ENCODE measurements at regions not wholly inside any gene's neighbourhood (a gene's known extent, or its start where the extent isn't known, plus 50 kb on each side); places are given as distances from the start of the nearest gene placed in this dataset.

DNA sequence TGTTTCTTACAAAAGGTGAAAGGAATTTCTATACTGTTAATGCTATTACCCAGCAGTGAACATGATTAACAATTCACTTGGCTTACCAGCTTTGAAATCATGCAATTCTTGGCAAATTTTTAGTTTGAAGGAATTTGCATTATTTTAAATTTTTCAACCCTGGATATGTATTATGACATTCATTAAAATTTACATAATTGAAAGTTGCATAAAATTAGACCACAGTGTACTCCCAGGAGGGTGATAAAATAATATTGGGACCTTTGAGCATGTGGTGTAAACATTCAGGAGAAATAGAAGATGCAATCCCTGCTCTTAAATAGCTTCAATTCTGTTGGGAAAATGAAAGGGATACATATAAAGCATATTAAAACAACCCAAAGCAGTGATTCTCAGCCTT is 412.2 kb upstream of the SGCD start:
- Histone ChIP-seq H3K27me3 (ENCODE audit: control insufficient read depth in 2 of 2, insufficient read depth in 2 of 2, low read length in 2 of 2) (no peaks in the 10 kb centered on the region), H3K4me2 (ENCODE audit: insufficient read depth, low read length) (no peak overlapping the region), H3K9me3 (replicated peaks; ENCODE audit: control insufficient read depth, insufficient read depth, low read depth, low read length) (no peaks in the 10 kb centered on the region; the same call in 1 of the 2 replicates), H4K20me1 (replicated peaks; ENCODE audit: control insufficient read depth, insufficient read depth, low read length) (no peaks in the 10 kb centered on the region), H3K9ac (ENCODE audit: insufficient read depth in 1 of 2, low read depth in 2 of 2, low read length in 2 of 2) (no peak overlapping the region), H3K79me2 (ENCODE audit: control insufficient read depth, insufficient read depth, low read length) (no peaks in the 10 kb centered on the region), H3K4me3 (no peak overlapping the region), H3K36me3 (ENCODE audit: control insufficient read depth, insufficient read depth, low read length) (no peaks in the 10 kb centered on the region), H3K4me1 (replicated peaks in 1 of 2; ENCODE audit: control insufficient read depth in 2 of 2, insufficient read depth in 2 of 2, low read length in 2 of 2) (no peaks in the 10 kb centered on the region), H3K27ac (ENCODE audit: extremely low read depth, low read depth, low read length) (no peak overlapping the region), H3K9me1 (ENCODE audit: control insufficient read depth, insufficient read depth, low read length) (no peaks in the 10 kb centered on the region), H2AFZ (ENCODE audit: low read depth, low read length) (no peak overlapping the region)
- ATAC-seq = no peak
- no peak for TF ChIP-seq BRD4 (IDR thresholded peaks at IDR 0.05)
- TF ChIP-seq MEF2D (tag; conservative IDR thresholded peaks at IDR 0.05; ENCODE audit: low read depth) = no peak
- TF ChIP-seq ZC3H8 (IDR thresholded peaks at IDR 0.05) = no peak
- TF ChIP-seq EHMT2 (IDR thresholded peaks at IDR 0.05) = no peak
- no peak for TF ChIP-seq ZNF586 (CRISPR knock-in tag; conservative IDR thresholded peaks at IDR 0.05)
- no peak for TF ChIP-seq NR3C1 (CRISPR knock-in tag; IDR thresholded peaks at IDR 0.05)
- TF ChIP-seq E2F3 (CRISPR knock-in tag; IDR thresholded peaks at IDR 0.05) = no peak
- no peak for TF ChIP-seq IRF2 (CRISPR knock-in tag; IDR thresholded peaks at IDR 0.05)
- TF ChIP-seq ZNF3 (CRISPR knock-in tag; IDR thresholded peaks at IDR 0.05) = no peak
- TF ChIP-seq, protein P1, sequence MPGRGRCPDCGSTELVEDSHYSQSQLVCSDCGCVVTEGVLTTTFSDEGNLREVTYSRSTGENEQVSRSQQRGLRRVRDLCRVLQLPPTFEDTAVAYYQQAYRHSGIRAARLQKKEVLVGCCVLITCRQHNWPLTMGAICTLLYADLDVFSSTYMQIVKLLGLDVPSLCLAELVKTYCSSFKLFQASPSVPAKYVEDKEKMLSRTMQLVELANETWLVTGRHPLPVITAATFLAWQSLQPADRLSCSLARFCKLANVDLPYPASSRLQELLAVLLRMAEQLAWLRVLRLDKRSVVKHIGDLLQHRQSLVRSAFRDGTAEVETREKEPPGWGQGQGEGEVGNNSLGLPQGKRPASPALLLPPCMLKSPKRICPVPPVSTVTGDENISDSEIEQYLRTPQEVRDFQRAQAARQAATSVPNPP (IDR thresholded peaks at IDR 0.05; ENCODE audit: borderline replicate concordance, insufficient read depth, insufficient read length) = no peak
- TF ChIP-seq, protein P2, sequence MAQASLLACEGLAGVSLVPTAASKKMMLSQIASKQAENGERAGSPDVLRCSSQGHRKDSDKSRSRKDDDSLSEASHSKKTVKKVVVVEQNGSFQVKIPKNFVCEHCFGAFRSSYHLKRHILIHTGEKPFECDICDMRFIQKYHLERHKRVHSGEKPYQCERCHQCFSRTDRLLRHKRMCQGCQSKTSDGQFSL (CRISPR knock-in tag; IDR thresholded peaks at IDR 0.05) = no peak
- TF ChIP-seq, protein P2 (tag; IDR thresholded peaks at IDR 0.05) = no peak
- no peak for TF ChIP-seq GABPB1 (CRISPR knock-in tag; IDR thresholded peaks at IDR 0.05)
- no peak for TF ChIP-seq PREB (CRISPR knock-in tag; IDR thresholded peaks at IDR 0.05)
- no peak for TF ChIP-seq NFE2 (IDR thresholded peaks at IDR 0.05; ENCODE audit: low read depth)
- no peak for TF ChIP-seq ERF (CRISPR knock-in tag; IDR thresholded peaks at IDR 0.05)
- no peak for TF ChIP-seq STAT5A (IDR thresholded peaks at IDR 0.05; ENCODE audit: borderline replicate concordance, low read length)
- TF ChIP-seq EZH2 (IDR thresholded peaks at IDR 0.05; ENCODE audit: borderline replicate concordance, low read depth, low read length) = no peak
- TF ChIP-seq CHD2 (IDR thresholded peaks at IDR 0.05; ENCODE audit: low read depth, low read length) = no peak
- intact Hi-C loops (cut with micrococcal nuclease) = no loop called here
- POLR2A ChIA-PET = no interaction called here
- no peak for FAIRE-seq
- in situ Hi-C loops (cut with MboI) = no loop called here
- no peak for DNase-seq (ENCODE audit: extremely low read depth in 1 of 4, low spot score in 3 of 4)
- BruUV-seq (replicated peaks) = no TSS peak
- CTCF ChIA-PET (ENCODE audit: low intra/inter-chr PET ratio) = no interaction called here
